Progenitor cell of endocrine pancreas (in vitro differentiated cells): ENCODE measurements at regions not wholly inside any gene's neighbourhood (a gene's known extent, or its start where the extent isn't known, plus 50 kb on each side); places are given as distances from the start of the nearest gene placed in this dataset.

Source experiments
- DNase-seq: peaks from one replicate; pipeline ENCODE4 v3.0.0; 2021; ENCODE audit warnings: low spot score; ENCODE audit not compliant: unreplicated experiment
- H3K27ac Mint-ChIP-seq: 2 replicates; pipeline ENCODE4 v1.8.0; 2021; ENCODE audit warnings: mild to moderate bottlenecking, moderate library complexity, mixed read lengths
- H3K27me3 Mint-ChIP-seq: 2 replicates; pipeline ENCODE4 v1.8.0; 2021; ENCODE audit warnings: mixed read lengths
- H3K36me3 Mint-ChIP-seq: 2 replicates; pipeline ENCODE4 v1.8.0; 2022; ENCODE audit warnings: mixed read lengths; ENCODE audit not compliant: insufficient read depth
- H3K4me1 Mint-ChIP-seq: 2 replicates; pipeline ENCODE4 v1.8.0; 2021; ENCODE audit warnings: low read depth, mixed read lengths
- H3K4me3 Mint-ChIP-seq: 2 replicates; pipeline ENCODE4 v1.8.0; 2021; ENCODE audit warnings: low read depth, mild to moderate bottlenecking, moderate library complexity, mixed read lengths
- H3K9me3 Mint-ChIP-seq: 2 replicates; pipeline ENCODE4 v1.8.0; 2021; ENCODE audit warnings: low read depth, mixed read lengths
- CTCF ChIP-seq: fragments of 200-600 bp; sonication (generic); IDR thresholded peaks from one replicate; pipeline ENCODE4 v1.5.0; 2021; ENCODE audit warnings: antibody characterized with exemption, mild to moderate bottlenecking; ENCODE audit not compliant: unreplicated experiment

- TF ChIP-seq CTCF = peak; percentile 27
- H3K4me1 Mint-ChIP-seq = peaks cover 21% of the 10 kb centered on the region
- no peaks in the 10 kb centered on the region for H3K9me3 Mint-ChIP-seq
- no peaks in the 10 kb centered on the region for H3K36me3 Mint-ChIP-seq
- peaks cover 10% of the 10 kb centered on the region for H3K27me3 Mint-ChIP-seq
- peak; percentile 31 for DNase-seq
- peak overlapping the region; percentile 58 for H3K27ac Mint-ChIP-seq
- no peak overlapping the region for H3K4me3 Mint-ChIP-seq
Observed at GRCh38 chr12:118841588-118841987, 139.8 kb upstream of the SRRM4 start.

- Mint-ChIP-seq H3K27ac (no peak overlapping the region), H3K4me3 (no peak overlapping the region), H3K36me3 (no peaks in the 10 kb centered on the region), H3K4me1 (peaks cover 21% of the 10 kb centered on the region), H3K9me3 (no peaks in the 10 kb centered on the region), H3K27me3 (peaks cover 11% of the 10 kb centered on the region)
- no peak for DNase-seq
- TF ChIP-seq CTCF = no peak
Observed at GRCh38 chr12:118842866-118843265, 138.5 kb upstream of the SRRM4 start.

- H3K27ac Mint-ChIP-seq = no peak overlapping the region
- DNase-seq = no peak
- no peaks in the 10 kb centered on the region for H3K36me3 Mint-ChIP-seq
- H3K27me3 Mint-ChIP-seq = peaks cover 13% of the 10 kb centered on the region
- H3K9me3 Mint-ChIP-seq = no peaks in the 10 kb centered on the region
- peaks cover 21% of the 10 kb centered on the region for H3K4me1 Mint-ChIP-seq
- no peak for TF ChIP-seq CTCF
- H3K4me3 Mint-ChIP-seq = no peak overlapping the region
Observed at GRCh38 chr12:118846416-118846815, 134.9 kb upstream of the SRRM4 start.

- H3K9me3 Mint-ChIP-seq = no peaks in the 10 kb centered on the region
- peaks cover 8% of the 10 kb centered on the region for H3K4me1 Mint-ChIP-seq
- H3K4me3 Mint-ChIP-seq = no peak overlapping the region
- no peaks in the 10 kb centered on the region for H3K36me3 Mint-ChIP-seq
- peak; percentile 66 for TF ChIP-seq CTCF
- no peak overlapping the region for H3K27ac Mint-ChIP-seq
- peaks cover 31% of the 10 kb centered on the region for H3K27me3 Mint-ChIP-seq
- DNase-seq = no peak
Observed at GRCh38 chr12:118850244-118850825, 131.0 kb upstream of the SRRM4 start.

- Mint-ChIP-seq H3K36me3 (no peaks in the 10 kb centered on the region), H3K27ac (peak overlapping the region; percentile 29), H3K4me1 (no peaks in the 10 kb centered on the region), H3K9me3 (no peaks in the 10 kb centered on the region), H3K4me3 (no peak overlapping the region), H3K27me3 (peaks cover 43% of the 10 kb centered on the region)
- TF ChIP-seq CTCF = no peak
- DNase-seq = no peak
Observed at GRCh38 chr12:118851891-118852290, 129.4 kb upstream of the SRRM4 start.
